Testis (tissue), 2 donors: ENCODE measurements at regions not wholly inside any gene's neighbourhood (a gene's known extent, or its start where the extent isn't known, plus 50 kb on each side); places are given as distances from the start of the nearest gene placed in this dataset.

Source experiments
- DNase-seq: peaks from one replicate; pipeline ENCODE4 v3.0.0-alpha.2; 2019
- H3K27ac ChIP-seq, 2 donors: fragments of 200-600 bp; sonication (generic); one replicate each; pipeline ENCODE4 v1.5.1; 2019
- H3K27me3 ChIP-seq: fragments of 200-600 bp; sonication (generic); one replicate; pipeline ENCODE4 v1.5.1; 2019
- H3K36me3 ChIP-seq: fragments of 200-600 bp; sonication (generic); one replicate; pipeline ENCODE4 v1.5.1; 2017; ENCODE audit warnings: low read depth; ENCODE audit errors: missing control alignments
- H3K4me1 ChIP-seq: fragments of 200-600 bp; sonication (generic); one replicate; pipeline ENCODE4 v1.5.1; 2019
- H3K4me3 ChIP-seq, 2 donors: fragments of 200-600 bp; sonication (generic); one replicate each; pipeline ENCODE4 v1.5.1; 2017 to 2019
- H3K9me3 ChIP-seq: fragments of 200-600 bp; sonication (generic); one replicate; pipeline ENCODE4 v1.5.1; 2017
- CTCF ChIP-seq, 3 experiments: fragments of 450-650 bp in 2 of 3; fragments of 200-600 bp in 1 of 3; sonication (generic) in 1 of 3; IDR thresholded peaks; one replicate each; pipeline ENCODE4 v1.5.1; 2016 to 2019; ENCODE audit warnings: antibody characterized with exemption in 3 of 3, mild to moderate bottlenecking in 2 of 3, moderate library complexity in 1 of 3
- POLR2A ChIP-seq: fragments of 450-650 bp; IDR thresholded peaks from one replicate; pipeline ENCODE4 v1.6.1; 2017; ENCODE audit warnings: antibody characterized with exemption, mild to moderate bottlenecking, moderate library complexity
- WGBS, 2 donors: methylation state at CpG; one replicate each; pipeline ENCODE4 v1.1.5; 2018; 5-methylcytosine and 5-hydroxymethylcytosine counted together
- intact Hi-C: fragments of 100-400 bp; cut with DNase I; formaldehyde crosslinking; loops from one replicate; pipeline ENCODE4 v1.15.1; 2023; ENCODE audit warnings: low total_unique reads

- H3K27ac ChIP-seq: no peak overlapping the region
- H3K4me3 ChIP-seq: no peak overlapping the region
- no peaks in the 10 kb centered on the region for H3K27me3 ChIP-seq
- no peaks in the 10 kb centered on the region for H3K9me3 ChIP-seq
- intact Hi-C loops: no loop called here
- peak; percentile 79 for DNase-seq
- 41 to 45% methylated on average over 5 of the region's 5 CpGs for WGBS, 2 donors
- no peaks in the 10 kb centered on the region for H3K36me3 ChIP-seq
- H3K4me1 ChIP-seq: no peaks in the 10 kb centered on the region
- TF ChIP-seq CTCF (IDR thresholded peaks at IDR 0.05) (peak; percentile 29 to 83 (median 47)), POLR2A (no peak)
These were observed 78.3 kb upstream of the CTNNBL1 start for GRCh38 chr20:37615340-37616109.

- H3K9me3 ChIP-seq: no peaks in the 10 kb centered on the region
- 74 to 81% methylated on average over 1 of the region's 1 CpG for WGBS, 2 donors
- intact Hi-C loops: no loop called here
- no peaks in the 10 kb centered on the region for H3K27me3 ChIP-seq
- no peaks in the 10 kb centered on the region for H3K4me1 ChIP-seq
- no peaks in the 10 kb centered on the region for H3K36me3 ChIP-seq
- no peak overlapping the region for H3K27ac ChIP-seq
- H3K4me3 ChIP-seq: no peak overlapping the region
- TF ChIP-seq CTCF (IDR thresholded peaks at IDR 0.05) (no peak), POLR2A (no peak)
- no peak for DNase-seq
These were observed 82.0 kb upstream of the CTNNBL1 start for GRCh38 chr20:37611852-37612251.

GRCh38 chr20:37611346-37611745, 82.5 kb upstream of the CTNNBL1 start:
- Histone ChIP-seq H3K36me3 (no peaks in the 10 kb centered on the region), H3K27ac (no peak overlapping the region), H3K9me3 (no peaks in the 10 kb centered on the region), H3K4me1 (no peaks in the 10 kb centered on the region), H3K27me3 (no peaks in the 10 kb centered on the region), H3K4me3 (no peak overlapping the region)
- WGBS, 2 donors: 65 to 77% methylated on average over 9 of the region's 9 CpGs
- no peak for DNase-seq
- intact Hi-C loops: no loop called here
- TF ChIP-seq CTCF (IDR thresholded peaks at IDR 0.05) (no peak), POLR2A (no peak)

GRCh38 chr20:37610203-37610798, 82.6 kb upstream of the BLCAP start:
- 59 to 74% methylated on average over 14 of the region's 14 CpGs for WGBS, 2 donors
- H3K27ac ChIP-seq: no peak overlapping the region
- intact Hi-C loops: no loop called here
- no peaks in the 10 kb centered on the region for H3K4me1 ChIP-seq
- TF ChIP-seq POLR2A: no peak
- no peaks in the 10 kb centered on the region for H3K36me3 ChIP-seq
- H3K9me3 ChIP-seq: no peaks in the 10 kb centered on the region
- DNase-seq: no peak
- no peak overlapping the region for H3K4me3 ChIP-seq
- no peaks in the 10 kb centered on the region for H3K27me3 ChIP-seq

GRCh38 chr20:37602634-37603033, 75.0 kb upstream of the BLCAP start:
- Histone ChIP-seq H3K36me3 (no peaks in the 10 kb centered on the region), H3K4me3 (no peak overlapping the region), H3K9me3 (no peaks in the 10 kb centered on the region), H3K27me3 (no peaks in the 10 kb centered on the region), H3K4me1 (no peaks in the 10 kb centered on the region), H3K27ac (no peak overlapping the region)
- TF ChIP-seq CTCF (IDR thresholded peaks at IDR 0.05): no peak
- TF ChIP-seq POLR2A: no peak
- 72 to 77% methylated on average over 6 of the region's 6 CpGs for WGBS, 2 donors
- no peak for DNase-seq
- intact Hi-C loops: no loop called here
